Hematopoietic multipotent progenitor cell treated with erythropoietin and hydrocortisone succinate and interleukin-3 and kit ligand, for 8 days (in vitro differentiated cells): ENCODE measurements at regions not wholly inside any gene's neighbourhood (a gene's known extent, or its start where the extent isn't known, plus 50 kb on each side); places are given as distances from the start of the nearest gene placed in this dataset.
"Not testable (repeated sequence)": the region's sequence is repeated elsewhere in the genome, so short reads cannot be mapped to it uniquely, and the experiment has no call there.

Experiments used
- DNase-seq: peaks from one replicate; pipeline ENCODE4 v3.0.0-alpha.2; 2015

DNA sequence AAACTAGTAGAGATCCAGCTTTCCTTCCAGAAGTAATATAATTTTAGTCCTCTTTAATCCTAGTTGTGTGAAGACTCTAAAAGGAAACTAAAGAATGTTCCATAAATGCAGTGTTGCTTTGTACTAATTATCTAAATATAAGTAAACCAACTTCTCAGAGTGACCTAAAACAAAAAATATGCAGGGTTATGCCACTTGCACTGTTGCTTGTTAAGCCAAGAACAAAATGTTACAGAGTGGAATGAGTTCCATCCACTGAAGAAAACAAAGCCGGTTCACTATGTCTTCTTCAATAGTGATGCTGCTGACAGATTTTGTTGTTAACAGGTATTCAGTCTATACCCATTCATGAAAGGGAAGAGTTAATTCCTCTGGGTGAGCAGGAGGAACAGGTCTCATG, 252.0 kb upstream of the DIAPH2 start:
- no peak for DNase-seq

GRCh38 chrX:96433409-96434077, 251.1 kb upstream of the DIAPH2 start:
- no peak for DNase-seq

DNA sequence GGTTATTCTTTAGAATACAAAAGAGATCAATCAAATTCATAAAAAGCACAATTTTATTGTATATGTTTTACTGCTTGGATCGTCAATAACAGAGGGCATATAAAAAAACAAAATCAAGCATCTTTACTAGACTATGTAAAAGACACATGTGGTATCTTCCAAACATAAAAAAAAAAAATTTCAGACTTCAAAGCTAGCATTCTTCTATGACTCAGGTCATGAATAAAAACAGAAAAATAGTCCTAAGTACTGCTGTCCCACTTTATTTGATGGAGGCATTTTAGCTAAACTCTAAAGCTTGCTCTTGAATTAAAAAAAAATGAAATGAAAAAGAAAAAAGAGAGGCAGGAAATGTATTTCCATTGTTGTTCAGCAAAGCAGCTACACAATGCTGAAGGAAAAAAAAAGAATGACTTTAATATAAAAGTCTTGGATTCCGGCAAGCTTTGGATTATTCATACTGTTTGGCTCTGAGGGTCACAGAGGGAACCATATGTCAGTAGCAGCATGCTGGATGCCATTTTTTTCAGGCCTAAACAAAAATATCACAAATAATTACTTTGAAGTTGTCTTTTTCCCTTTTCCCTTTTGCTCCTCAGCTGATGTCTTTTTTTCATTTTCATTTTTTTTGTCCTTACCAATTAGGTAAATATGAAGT, 249.1 kb upstream of the DIAPH2 start:
- no peak for DNase-seq

- DNase-seq = no peak
Measured at GRCh38 chrX:96436105-96436504, 248.5 kb upstream of the DIAPH2 start.

DNA sequence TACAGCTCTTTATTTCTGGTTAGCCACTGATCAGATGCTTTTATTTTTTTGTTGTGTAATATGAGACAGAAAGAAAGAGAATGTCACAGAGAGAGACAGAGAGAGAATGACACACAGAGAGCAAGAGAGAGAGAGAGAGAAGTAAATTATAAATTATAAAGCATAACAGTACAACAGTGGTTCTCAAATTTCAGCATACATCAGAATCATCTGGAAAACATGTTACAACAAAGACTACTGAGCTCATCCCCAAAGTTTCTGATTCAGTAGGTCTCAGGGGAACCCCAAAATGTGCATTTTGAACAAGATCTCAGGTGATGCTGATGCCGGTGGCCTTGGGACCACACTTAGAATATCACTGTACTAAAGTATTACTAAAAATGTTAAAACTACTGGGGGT, 245.8 kb upstream of the DIAPH2 start:
- no peak for DNase-seq

GRCh38 chrX:96440941-96441340, 243.7 kb upstream of the DIAPH2 start:
- no peak for DNase-seq

- DNase-seq = no peak
Measured at GRCh38 chrX:96445531-96446065, 239.0 kb upstream of the DIAPH2 start.

GRCh38 chrX:96446524-96446923, 238.1 kb upstream of the DIAPH2 start:
- DNase-seq = no peak

DNA sequence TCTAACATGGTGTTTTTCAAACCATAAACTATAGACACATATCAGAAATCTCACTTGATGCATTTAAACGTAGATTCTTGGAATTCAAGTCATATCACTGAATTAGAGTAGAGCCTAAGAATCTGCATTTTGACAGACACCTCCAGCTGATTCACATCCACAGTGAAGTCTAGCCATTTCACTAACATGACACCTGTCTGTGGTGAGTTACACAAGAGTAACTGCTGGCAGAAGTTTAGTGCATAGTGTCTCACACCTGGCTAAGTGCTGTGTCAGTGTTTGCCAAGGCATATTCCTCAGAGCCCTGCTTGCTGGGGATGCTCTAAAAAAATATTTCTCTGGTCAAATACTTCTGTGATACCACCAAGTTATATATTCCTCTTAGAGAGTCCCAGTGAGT, 237.5 kb upstream of the DIAPH2 start:
- DNase-seq = no peak

DNA sequence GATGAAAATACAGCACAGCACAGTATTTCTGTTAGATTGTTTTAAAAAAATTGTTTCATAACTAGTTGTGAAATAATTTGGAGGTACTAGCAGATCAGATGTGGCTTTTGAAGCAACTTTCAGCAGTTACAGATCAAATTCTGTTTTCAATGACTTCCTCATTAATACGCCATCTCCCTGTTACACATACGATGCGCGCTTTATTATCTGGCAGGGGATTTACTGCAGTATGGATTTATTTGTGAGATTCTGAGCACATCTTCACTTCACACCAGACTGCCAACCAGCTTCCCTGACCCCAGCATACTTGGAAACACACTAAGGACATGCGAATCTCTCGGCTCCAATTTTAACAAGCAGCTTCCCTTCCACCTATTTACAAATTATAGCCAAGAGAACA, 235.5 kb upstream of the DIAPH2 start:
- no peak for DNase-seq

- DNase-seq = no peak
Measured at GRCh38 chrX:96449896-96450295, 234.7 kb upstream of the DIAPH2 start.

GRCh38 chrX:96453139-96453538, 231.5 kb upstream of the DIAPH2 start:
- no peak for DNase-seq

DNA sequence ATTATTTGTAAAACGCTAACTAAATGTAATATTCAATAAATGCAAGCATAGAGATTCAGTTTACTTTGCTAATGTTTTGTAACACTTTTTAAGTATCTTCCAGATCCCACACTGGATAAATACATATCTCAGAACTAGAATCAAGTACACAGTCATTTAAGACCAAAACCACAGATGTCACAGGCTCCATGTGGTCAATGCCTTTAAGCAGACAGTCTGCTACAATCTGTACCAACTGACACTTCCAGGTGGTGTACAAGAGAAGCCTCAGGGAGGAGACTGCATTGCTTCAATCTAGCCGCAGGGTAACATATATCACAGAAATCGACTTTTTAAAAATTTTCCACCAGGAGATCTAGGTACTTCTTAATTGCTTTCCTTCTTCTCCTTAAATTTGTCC, 229.6 kb upstream of the DIAPH2 start:
- no peak for DNase-seq

- no peak for DNase-seq
Measured at GRCh38 chrX:96464880-96465558, 219.6 kb upstream of the DIAPH2 start.

GRCh38 chrX:96474029-96474740, 210.5 kb upstream of the DIAPH2 start:
- no peak for DNase-seq

DNA sequence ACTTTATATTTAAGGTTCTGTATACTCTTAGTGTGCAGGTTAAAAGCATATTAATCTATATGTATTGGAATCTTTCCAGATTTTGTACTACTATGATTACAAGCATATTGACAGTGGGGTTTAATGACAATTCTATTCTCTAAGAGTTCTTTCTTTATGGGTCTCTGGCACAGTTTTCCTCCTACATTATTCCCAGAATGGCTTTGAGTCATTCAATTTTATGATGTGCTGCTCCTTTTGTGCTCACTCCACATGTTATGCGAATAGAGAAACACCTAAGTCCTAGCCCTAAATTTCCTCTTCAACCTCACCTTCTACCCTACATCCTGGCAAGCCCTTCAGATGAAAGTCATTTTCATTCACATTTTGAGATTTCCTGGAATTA, 209.9 kb upstream of the DIAPH2 start:
- no peak for DNase-seq

DNA sequence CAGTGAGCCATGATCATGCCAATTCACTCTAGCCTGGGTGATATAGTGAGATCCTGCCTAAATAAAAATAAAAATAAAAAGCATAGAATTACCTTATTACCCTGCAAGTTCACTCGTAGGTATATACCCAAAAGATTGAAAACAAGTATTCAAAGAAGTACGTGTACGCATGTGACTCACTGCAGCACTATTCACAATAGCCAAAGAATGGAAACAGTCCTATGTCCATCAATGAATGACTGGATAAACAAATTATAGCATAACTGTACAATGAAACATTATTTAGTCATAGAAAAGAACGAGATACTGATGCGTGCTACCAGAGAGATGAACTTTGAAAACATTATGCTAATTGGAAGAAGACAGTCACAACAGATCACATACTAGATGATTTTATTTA, 204.6 kb upstream of the DIAPH2 start:
- no peak for DNase-seq

- DNase-seq = no peak
Measured at GRCh38 chrX:96481831-96482230, 202.8 kb upstream of the DIAPH2 start.

- DNase-seq = no peak
Measured at GRCh38 chrX:96483647-96484160, 200.9 kb upstream of the DIAPH2 start.

GRCh38 chrX:96486687-96487086, 198.0 kb upstream of the DIAPH2 start:
- DNase-seq = not testable (repeated sequence)

- DNase-seq = no peak
Measured at GRCh38 chrX:96502507-96502906, 182.1 kb upstream of the DIAPH2 start.

- DNase-seq = not testable (repeated sequence)
Measured at GRCh38 chrX:96529386-96529785, 155.3 kb upstream of the DIAPH2 start.

DNA sequence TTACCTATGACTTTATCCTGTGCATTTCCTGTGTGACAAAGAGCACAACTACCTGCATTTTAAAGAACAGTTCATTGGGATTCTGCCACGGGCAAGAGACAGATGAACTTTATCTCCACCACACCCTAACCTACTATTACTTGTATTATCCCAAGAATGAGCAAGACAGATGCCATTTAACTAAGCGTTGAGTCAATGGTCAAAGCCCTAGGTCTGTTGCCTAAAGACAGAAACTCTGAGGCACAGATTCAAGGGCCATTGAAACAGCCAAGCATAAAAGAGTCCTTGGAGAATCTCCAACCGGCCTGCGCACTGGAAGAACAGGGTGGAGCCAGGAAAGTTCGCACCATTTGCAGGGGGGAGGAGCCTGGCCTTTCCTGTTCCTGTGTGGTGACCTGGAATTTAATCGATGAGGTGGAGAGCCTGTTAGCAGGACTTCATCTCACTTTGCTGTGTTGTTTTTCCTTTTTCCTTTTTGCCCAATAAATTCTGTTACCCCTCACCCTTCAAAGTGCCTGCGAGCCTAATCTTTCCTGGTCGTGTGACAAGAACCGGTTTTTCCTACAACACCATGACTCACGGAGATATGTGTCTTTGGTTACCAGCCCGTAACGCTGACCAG, 146.4 kb upstream of the DIAPH2 start:
- DNase-seq = no peak
